Keratinocyte (primary cell): ENCODE measurements at regions not wholly inside any gene's neighbourhood (a gene's known extent, or its start where the extent isn't known, plus 50 kb on each side); places are given as distances from the start of the nearest gene placed in this dataset.

Source experiments
- CTCF ChIP-seq, 3 experiments: IDR thresholded peaks in 1 of 3; conservative IDR thresholded peaks in 1 of 3; optimal IDR thresholded peaks in 1 of 3; 2 replicates in 2 of 3; 3 replicates in 1 of 3; pipeline versions ENCODE3 to v1.5.1; 2011; ENCODE audit warnings: low read length in 3 of 3, mild to moderate bottlenecking in 3 of 3, moderate library complexity in 2 of 3, control low read depth in 1 of 3, inconsistent platforms in 1 of 3; ENCODE audit not compliant: insufficient read depth in 2 of 3; ENCODE audit errors: extremely low read depth in 1 of 3
- EZH2 ChIP-seq: IDR thresholded peaks from one replicate; pipeline ENCODE4 v1.6.1; 2012; ENCODE audit warnings: inconsistent platforms, mild to moderate bottlenecking, low read length, moderate library complexity

GRCh38 chr13:72120632-72121031, 253.6 kb upstream of the DACH1 start:
- no peak for TF ChIP-seq CTCF (optimal IDR thresholded peaks at IDR 0.05 in 1 of 3, IDR thresholded peaks at IDR 0.05 in 1 of 3, conservative IDR thresholded peaks at IDR 0.05 in 1 of 3; ENCODE audit: extremely low read depth in 1 of 3, insufficient read depth in 2 of 3, low read length in 3 of 3)
- no peak for TF ChIP-seq EZH2
